HG03064 (cell line): ENCODE measurements at regions not wholly inside any gene's neighbourhood (a gene's known extent, or its start where the extent isn't known, plus 50 kb on each side); places are given as distances from the start of the nearest gene placed in this dataset.

Experiments used
- ATAC-seq: cut with Tn5 transposase; IDR thresholded peaks from one replicate; pipeline ENCODE4 v1.9.1; 2021; ENCODE audit warnings: low read depth; ENCODE audit not compliant: unreplicated experiment

GRCh38 chr13:50685491-50685890, 158.0 kb downstream of the DLEU7 start:
- ATAC-seq, result no peak

- no peak for ATAC-seq
Measured at GRCh38 chr13:50685956-50686355, 157.5 kb downstream of the DLEU7 start.

GRCh38 chr13:50686551-50686950, 156.9 kb downstream of the DLEU7 start:
- no peak for ATAC-seq

- no peak for ATAC-seq
Measured at GRCh38 chr13:50687545-50687944, 155.9 kb downstream of the DLEU7 start.

GRCh38 chr13:50690006-50690405, 153.5 kb downstream of the DLEU7 start:
- ATAC-seq, result no peak

- no peak for ATAC-seq
Measured at GRCh38 chr13:50691176-50691680, 152.3 kb downstream of the DLEU7 start.

GRCh38 chr13:50691681-50692263, 151.7 kb downstream of the DLEU7 start:
- ATAC-seq, result no peak

DNA sequence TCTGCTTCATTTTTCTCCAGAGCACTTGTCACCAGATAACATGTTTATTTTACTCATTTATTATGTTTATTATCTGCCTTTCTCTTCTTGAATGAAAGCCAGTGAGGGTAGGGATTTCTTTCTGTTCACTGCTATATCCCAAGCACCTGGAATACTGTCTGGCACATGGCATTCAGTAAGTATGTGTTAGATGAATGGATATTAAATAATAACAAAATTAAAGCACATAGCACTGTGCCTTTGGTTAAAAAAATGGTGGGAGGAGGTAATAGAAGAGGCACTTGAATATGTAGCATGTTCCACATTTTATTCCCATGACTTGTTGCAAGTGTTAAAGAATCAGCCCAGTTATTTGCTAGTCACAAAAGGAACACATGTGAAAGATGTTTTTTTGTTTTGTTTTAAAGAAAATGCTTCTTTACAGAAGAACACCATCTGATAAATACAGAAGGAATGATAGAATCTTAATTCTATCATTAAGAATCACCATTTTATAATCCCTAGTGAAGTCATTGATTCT, 151.0 kb downstream of the DLEU7 start:
- no peak for ATAC-seq

GRCh38 chr13:50693727-50694126, 149.8 kb downstream of the DLEU7 start:
- no peak for ATAC-seq

GRCh38 chr13:50697746-50698539, 145.5 kb downstream of the DLEU7 start:
- ATAC-seq, result no peak

GRCh38 chr13:50699874-50700663, 143.4 kb downstream of the DLEU7 start:
- ATAC-seq, result no peak

GRCh38 chr13:50700664-50701305, 142.7 kb downstream of the DLEU7 start:
- ATAC-seq, result no peak

DNA sequence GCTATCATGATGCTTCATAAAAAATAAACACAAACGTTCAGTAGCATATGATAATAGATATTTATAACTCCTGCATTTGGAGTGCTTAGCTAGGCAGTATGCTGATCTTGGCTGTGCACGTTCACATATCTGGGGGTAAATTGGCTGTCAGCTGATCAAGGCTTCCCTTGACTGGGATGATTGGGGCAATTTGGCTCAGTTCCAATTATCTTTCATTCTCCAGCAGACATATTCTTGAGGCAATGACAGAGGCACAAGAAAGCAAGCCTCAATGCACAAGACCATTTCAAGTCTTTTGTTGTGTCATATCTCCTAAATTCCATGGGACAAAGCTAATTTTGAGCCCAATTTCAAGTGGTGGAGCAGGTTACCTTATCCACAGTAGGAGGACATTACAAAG, 142.0 kb downstream of the DLEU7 start:
- no peak for ATAC-seq

DNA sequence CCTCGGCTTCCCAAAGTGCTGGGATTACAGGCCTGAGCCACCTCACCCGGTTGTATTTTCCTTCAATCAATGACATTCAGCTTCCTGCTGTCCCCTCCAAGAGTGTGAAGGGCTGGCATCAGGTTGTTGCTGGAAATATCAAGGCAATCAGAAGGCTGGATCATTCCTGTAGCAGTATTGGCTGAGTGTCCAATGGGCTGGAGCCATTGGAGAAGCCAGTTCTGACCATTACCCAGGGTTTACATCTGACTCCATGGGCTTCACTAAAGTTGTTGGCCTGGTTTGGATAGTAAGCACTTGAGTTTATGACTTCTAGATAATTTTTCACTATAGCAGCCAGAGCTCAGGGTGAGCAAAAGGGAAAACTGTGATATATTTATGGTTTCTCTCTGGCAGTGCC, 137.0 kb downstream of the DLEU7 start:
- ATAC-seq, result no peak

DNA sequence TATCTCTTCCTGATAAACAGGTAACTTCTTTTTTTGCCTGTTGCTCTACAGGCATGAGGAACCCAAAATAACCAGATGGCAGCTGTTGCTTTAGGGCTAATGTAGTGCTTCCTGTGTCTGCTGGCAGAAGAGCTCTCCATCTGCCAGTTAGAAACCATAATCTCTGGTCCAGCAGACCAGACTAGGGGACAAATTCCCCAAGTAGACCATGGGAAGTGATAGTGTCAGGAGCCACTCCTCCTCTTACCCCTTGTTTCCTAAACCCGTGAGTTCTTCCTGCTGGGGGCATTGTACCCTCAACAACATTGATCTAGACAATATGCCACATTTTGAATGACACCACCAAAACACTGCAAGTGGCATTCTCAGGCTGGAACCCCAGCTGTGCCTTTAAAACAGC, 135.9 kb downstream of the DLEU7 start:
- no peak for ATAC-seq

DNA sequence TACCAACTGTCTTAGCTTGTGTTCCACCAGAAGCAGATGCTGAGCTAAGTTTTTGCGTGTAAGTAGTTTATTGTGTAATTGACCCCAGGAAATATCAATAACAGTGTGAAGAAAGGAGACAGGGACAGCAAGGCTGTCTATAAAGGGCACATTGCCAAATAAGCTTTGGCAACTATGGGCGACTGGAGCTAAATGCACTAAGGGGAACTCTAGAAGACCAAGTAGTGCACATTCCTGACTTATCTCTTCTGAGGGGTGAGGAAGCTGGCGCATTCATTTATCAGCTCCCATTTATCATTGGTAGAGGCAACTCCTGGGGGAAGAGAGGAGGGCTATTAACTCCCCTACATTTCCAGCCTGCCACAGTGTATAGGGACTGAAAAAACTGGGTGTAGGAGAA, 135.0 kb downstream of the DLEU7 start:
- no peak for ATAC-seq

GRCh38 chr13:50709058-50709457, 134.4 kb downstream of the DLEU7 start:
- no peak for ATAC-seq

- no peak for ATAC-seq
Measured at GRCh38 chr13:50711131-50711815, 132.2 kb downstream of the DLEU7 start.

DNA sequence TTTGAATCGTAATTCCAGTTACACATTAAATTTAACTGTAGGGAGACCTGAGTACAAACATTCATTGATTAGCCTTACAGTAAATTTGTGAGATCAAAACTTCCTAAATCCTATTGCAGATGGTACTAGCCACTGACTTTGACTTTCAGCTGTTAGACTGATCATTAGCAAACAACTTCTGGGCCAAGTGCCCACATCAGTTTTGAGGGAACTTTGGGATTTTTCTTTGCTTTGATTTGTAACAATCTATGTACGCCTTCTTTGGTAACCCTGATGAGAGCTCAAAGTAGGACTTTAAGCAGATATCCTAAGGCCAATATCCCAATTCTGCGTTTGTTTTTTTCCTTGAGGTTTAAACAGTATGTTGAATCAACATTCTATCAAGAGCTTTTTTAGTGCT, 131.5 kb downstream of the DLEU7 start:
- no peak for ATAC-seq

DNA sequence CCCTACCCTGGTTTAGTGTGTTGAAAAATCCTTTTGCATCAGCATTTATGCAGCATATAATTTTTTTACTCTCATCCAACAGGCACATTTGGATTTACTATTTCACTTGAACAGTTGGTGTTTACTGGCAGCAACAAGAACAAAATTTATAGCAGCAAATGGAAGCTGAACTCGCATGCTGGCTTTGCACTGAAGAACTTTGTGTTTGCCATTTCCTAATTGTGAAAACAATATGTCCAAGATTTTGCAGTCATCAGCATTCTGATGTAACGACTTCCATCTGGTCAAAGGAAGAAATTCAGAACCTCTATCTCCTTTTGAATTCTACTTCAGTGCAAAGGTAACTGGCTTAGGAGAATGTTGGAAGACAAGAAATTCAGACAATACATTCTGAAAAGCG, 131.0 kb downstream of the DLEU7 start:
- no peak for ATAC-seq
